SK-N-MC (cell line): ENCODE measurements at regions not wholly inside any gene's neighbourhood (a gene's known extent, or its start where the extent isn't known, plus 50 kb on each side); places are given as distances from the start of the nearest gene placed in this dataset.

Experiments used
- DNase-seq: peaks from one replicate; pipeline ENCODE4 v3.0.0-alpha.2; 2011; ENCODE audit warnings: low read depth, low spot score
- H3K27ac ChIP-seq: fragments of 200-600 bp; sonication (generic); 2 replicates; pipeline ENCODE4 v1.5.1; 2016; ENCODE audit warnings: mixed run types
- H3K36me3 ChIP-seq: fragments of 200-600 bp; sonication (generic); 2 replicates; pipeline ENCODE4 v1.6.1; 2017; ENCODE audit warnings: antibody characterized with exemption, low read length, mixed read lengths; ENCODE audit not compliant: insufficient read depth
- H3K4me3 ChIP-seq: fragments of 200-600 bp; sonication (generic); 2 replicates; pipeline ENCODE4 v1.5.1; 2016
- H3K9ac ChIP-seq: fragments of 200-600 bp; sonication (generic); 2 replicates; pipeline ENCODE4 v1.8.0; 2017; ENCODE audit warnings: mixed run types, mixed read lengths; ENCODE audit not compliant: insufficient read length
- H3K9me3 ChIP-seq: fragments of 200-600 bp; sonication (generic); 2 replicates; pipeline ENCODE4 v1.6.1; 2017; ENCODE audit warnings: low read depth, mild to moderate bottlenecking, antibody characterized with exemption, low read length, moderate library complexity, mixed read lengths
- EZH2 ChIP-seq: fragments of 200-600 bp; sonication (generic); IDR thresholded peaks from one replicate; pipeline ENCODE4 v1.6.1; 2017; ENCODE audit warnings: antibody characterized with exemption
- FOXP2 ChIP-seq: optimal IDR thresholded peaks from 2 replicates; pipeline ENCODE3; 2011; ENCODE audit warnings: mild to moderate bottlenecking, moderate library complexity; ENCODE audit not compliant: insufficient read depth; ENCODE audit errors: extremely low read length, control extremely low read depth
- POLR2AphosphoS5 ChIP-seq: IDR thresholded peaks from 2 replicates; pipeline ENCODE4 v1.6.1; 2012; ENCODE audit warnings: mild to moderate bottlenecking, low read depth, low read length, borderline replicate concordance

GRCh38 chr6:12371151-12371550 is 81.0 kb downstream of the EDN1 start:
- Histone ChIP-seq H3K9ac (no peak overlapping the region), H3K27ac (no peak overlapping the region), H3K9me3 (no peaks in the 10 kb centered on the region), H3K4me3 (no peak overlapping the region), H3K36me3 (no peaks in the 10 kb centered on the region)
- TF ChIP-seq POLR2AphosphoS5 (no peak), EZH2 (no peak), FOXP2 (no peak)
- DNase-seq, result no peak

- TF ChIP-seq EZH2 (no peak), FOXP2 (no peak), POLR2AphosphoS5 (no peak)
- DNase-seq, result no peak
- Histone ChIP-seq H3K9ac (no peak overlapping the region), H3K36me3 (no peaks in the 10 kb centered on the region), H3K4me3 (no peak overlapping the region), H3K27ac (no peak overlapping the region), H3K9me3 (no peaks in the 10 kb centered on the region)
These were observed 81.5 kb downstream of the EDN1 start for GRCh38 chr6:12371641-12372146.

DNA sequence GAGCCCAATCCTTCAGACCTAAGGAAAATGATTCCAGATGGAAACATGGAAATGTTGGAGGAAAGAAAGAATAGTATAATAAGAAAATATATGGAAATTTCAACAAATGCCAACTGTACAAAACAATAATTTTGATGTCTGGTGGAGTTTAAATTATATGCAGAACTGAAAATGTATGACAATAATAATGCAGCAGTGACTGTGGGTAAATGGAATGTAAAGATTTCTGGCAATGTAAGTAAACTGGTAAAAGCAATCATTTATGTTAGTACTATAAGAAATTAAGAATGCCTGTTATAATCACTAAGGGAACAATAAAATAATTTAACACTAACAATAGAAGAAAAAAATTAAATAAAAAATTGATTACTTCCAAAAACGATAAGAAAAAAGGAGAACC is 89.0 kb downstream of the EDN1 start:
- no peak for TF ChIP-seq FOXP2
- TF ChIP-seq EZH2, result no peak
- no peak for TF ChIP-seq POLR2AphosphoS5
- H3K9me3 ChIP-seq, result no peaks in the 10 kb centered on the region
- no peak for DNase-seq
- H3K9ac ChIP-seq, result no peak overlapping the region
- no peak overlapping the region for H3K4me3 ChIP-seq
- H3K36me3 ChIP-seq, result no peaks in the 10 kb centered on the region
- H3K27ac ChIP-seq, result no peak overlapping the region

GRCh38 chr6:12381587-12381986 is 91.4 kb downstream of the EDN1 start:
- Histone ChIP-seq H3K9ac (no peak overlapping the region), H3K4me3 (no peak overlapping the region), H3K27ac (no peak overlapping the region), H3K36me3 (no peaks in the 10 kb centered on the region), H3K9me3 (no peaks in the 10 kb centered on the region)
- no peak for DNase-seq
- TF ChIP-seq POLR2AphosphoS5 (no peak), FOXP2 (no peak), EZH2 (no peak)

GRCh38 chr6:12383448-12383847 is 93.3 kb downstream of the EDN1 start:
- Histone ChIP-seq H3K4me3 (no peak overlapping the region), H3K36me3 (no peaks in the 10 kb centered on the region), H3K27ac (no peak overlapping the region), H3K9me3 (no peaks in the 10 kb centered on the region), H3K9ac (no peak overlapping the region)
- TF ChIP-seq EZH2, result no peak
- no peak for TF ChIP-seq POLR2AphosphoS5
- TF ChIP-seq FOXP2, result no peak
- DNase-seq, result no peak

DNA sequence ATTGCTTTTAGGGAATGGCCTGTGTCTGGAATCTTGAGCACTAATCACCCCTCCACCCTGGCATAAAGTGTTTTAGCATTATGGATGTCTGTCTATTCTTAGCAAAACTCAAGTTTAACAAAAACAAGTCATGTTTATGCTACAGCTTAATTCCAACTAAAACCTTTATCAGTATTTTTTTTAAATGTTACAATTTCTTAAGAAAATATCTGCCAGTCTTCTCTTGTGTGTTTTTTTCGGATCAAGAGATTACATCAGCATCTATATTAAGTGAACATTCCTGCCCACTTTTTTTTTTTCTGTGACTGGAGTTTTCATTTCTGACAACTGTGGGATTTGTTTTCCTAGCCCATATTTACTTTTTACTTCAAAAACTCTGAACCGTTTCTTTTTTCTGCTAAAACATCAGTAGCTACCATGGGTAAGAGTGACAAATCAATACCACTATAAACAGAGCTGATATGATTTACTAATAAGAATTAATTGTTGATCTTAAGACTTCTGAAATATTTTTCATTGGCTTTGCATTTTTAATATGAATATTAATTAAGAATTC is 94.3 kb downstream of the EDN1 start:
- Histone ChIP-seq H3K27ac (no peak overlapping the region), H3K36me3 (no peaks in the 10 kb centered on the region), H3K4me3 (no peak overlapping the region), H3K9ac (no peak overlapping the region), H3K9me3 (no peaks in the 10 kb centered on the region)
- TF ChIP-seq FOXP2 (no peak), EZH2 (no peak), POLR2AphosphoS5 (no peak)
- no peak for DNase-seq

DNA sequence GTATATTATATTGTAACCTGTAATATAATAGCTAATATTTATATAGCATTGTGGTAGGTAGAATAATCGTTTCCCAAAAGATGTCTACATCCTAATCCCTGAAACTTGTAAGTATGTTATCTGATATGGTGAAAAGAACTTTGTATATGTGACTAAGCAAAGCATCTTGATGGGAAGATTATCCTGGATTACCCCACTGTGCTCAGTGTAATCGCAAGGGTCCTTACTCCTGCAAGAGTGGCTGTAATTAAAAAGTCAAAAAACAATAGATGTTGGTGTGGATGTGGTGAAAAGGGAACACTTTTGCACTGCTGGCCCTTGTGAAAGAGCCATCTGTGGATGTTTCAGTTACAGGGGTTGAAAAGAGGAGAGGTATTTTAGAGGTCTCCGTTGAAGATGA is 95.2 kb downstream of the EDN1 start:
- no peak overlapping the region for H3K27ac ChIP-seq
- no peak overlapping the region for H3K4me3 ChIP-seq
- TF ChIP-seq FOXP2 (no peak), POLR2AphosphoS5 (no peak), EZH2 (no peak)
- H3K9ac ChIP-seq, result no peak overlapping the region
- no peaks in the 10 kb centered on the region for H3K9me3 ChIP-seq
- DNase-seq, result no peak
- no peaks in the 10 kb centered on the region for H3K36me3 ChIP-seq

DNA sequence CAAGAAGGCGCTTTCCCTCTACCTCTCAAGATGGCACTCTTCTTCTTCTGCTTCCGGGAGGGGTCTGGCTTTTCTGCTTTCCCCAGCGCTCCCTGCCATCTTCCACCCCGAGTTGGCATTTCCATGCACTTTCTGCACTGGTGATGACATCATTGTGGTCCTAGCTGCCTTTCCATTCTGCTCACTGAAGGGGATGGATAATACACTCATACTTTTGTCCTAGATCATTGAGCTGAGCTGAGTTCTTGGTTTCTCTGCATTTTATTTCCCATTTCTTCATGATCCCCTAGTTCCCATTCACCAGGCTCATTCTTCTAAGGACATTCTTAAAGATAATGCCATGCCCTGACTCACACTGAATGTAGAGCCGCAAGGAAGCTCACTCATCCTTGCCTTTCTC is 96.7 kb downstream of the EDN1 start:
- no peak overlapping the region for H3K9ac ChIP-seq
- TF ChIP-seq FOXP2, result no peak
- TF ChIP-seq POLR2AphosphoS5, result no peak
- H3K27ac ChIP-seq, result no peak overlapping the region
- H3K4me3 ChIP-seq, result no peak overlapping the region
- DNase-seq, result no peak
- no peaks in the 10 kb centered on the region for H3K36me3 ChIP-seq
- no peaks in the 10 kb centered on the region for H3K9me3 ChIP-seq

DNA sequence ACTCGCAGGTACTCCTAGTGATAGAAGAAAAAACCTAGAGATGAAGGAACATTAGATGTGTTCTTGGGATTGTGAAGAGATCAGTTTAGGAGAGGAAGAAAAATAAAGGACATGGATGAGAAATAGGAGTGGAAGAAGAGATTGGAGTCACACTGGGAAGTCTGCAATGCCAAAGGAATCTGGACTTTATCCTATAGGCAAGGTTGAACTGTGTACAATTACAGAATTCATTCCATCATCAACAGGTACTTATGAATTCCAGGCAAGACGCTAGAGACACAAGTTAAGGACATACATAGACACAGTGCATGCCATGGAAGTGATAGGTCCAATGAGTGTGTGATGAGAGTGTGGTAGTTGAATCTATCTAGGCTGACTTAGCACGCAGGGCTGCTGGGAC is 101.3 kb downstream of the EDN1 start:
- H3K4me3 ChIP-seq, result no peak overlapping the region
- H3K9me3 ChIP-seq, result no peaks in the 10 kb centered on the region
- no peak for TF ChIP-seq POLR2AphosphoS5
- no peak for TF ChIP-seq EZH2
- no peak for TF ChIP-seq FOXP2
- DNase-seq, result no peak
- no peaks in the 10 kb centered on the region for H3K36me3 ChIP-seq
- H3K9ac ChIP-seq, result no peak overlapping the region
- H3K27ac ChIP-seq, result no peak overlapping the region
